OCI-LY1 (cell line): ENCODE measurements at regions not wholly inside any gene's neighbourhood (a gene's known extent, or its start where the extent isn't known, plus 50 kb on each side); places are given as distances from the start of the nearest gene placed in this dataset.

Source experiments
- EZH2 ChIP-seq: fragments of 200-600 bp; sonication (generic), shearing (Covaris generic); IDR thresholded peaks from 2 replicates; pipeline ENCODE4 v1.8.0; 2017; ENCODE audit warnings: borderline replicate concordance, mixed run types, mild to moderate bottlenecking, antibody characterized with exemption, low read length, moderate library complexity, mixed read lengths
- TF ChIP-seq, protein P1 (sequence below): fragments of 200-600 bp; sonication (generic), shearing (Covaris generic); IDR thresholded peaks from 2 replicates; pipeline ENCODE4 v1.5.1; 2017; ENCODE audit warnings: mild to moderate bottlenecking, antibody characterized with exemption, low read length, moderate library complexity, mixed read lengths

DNA sequence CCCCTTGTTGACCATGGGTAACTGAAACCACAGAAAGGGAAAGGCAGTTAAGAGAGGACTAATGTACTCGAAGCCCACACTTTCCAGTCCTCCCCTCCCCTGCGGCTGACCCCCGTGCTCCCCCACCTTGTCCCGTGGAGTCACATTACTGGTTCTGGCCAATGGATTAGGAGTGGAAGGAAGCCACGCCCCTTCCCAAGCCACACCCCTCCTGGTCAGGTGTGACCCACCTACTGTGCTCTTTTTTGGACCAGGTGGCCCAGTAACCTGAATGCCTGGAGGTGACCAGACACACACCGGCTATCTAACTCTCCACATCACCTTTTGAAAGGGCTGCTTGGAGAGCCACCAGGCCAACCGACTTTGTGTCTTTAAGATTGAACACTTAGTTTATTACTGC, 109.3 kb upstream of the MSX1 start:
- TF ChIP-seq, protein P1, sequence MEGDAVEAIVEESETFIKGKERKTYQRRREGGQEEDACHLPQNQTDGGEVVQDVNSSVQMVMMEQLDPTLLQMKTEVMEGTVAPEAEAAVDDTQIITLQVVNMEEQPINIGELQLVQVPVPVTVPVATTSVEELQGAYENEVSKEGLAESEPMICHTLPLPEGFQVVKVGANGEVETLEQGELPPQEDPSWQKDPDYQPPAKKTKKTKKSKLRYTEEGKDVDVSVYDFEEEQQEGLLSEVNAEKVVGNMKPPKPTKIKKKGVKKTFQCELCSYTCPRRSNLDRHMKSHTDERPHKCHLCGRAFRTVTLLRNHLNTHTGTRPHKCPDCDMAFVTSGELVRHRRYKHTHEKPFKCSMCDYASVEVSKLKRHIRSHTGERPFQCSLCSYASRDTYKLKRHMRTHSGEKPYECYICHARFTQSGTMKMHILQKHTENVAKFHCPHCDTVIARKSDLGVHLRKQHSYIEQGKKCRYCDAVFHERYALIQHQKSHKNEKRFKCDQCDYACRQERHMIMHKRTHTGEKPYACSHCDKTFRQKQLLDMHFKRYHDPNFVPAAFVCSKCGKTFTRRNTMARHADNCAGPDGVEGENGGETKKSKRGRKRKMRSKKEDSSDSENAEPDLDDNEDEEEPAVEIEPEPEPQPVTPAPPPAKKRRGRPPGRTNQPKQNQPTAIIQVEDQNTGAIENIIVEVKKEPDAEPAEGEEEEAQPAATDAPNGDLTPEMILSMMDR, result no peak
- no peak for TF ChIP-seq EZH2
